ENCODE measurements at regions not wholly inside any gene's neighbourhood (a gene's known extent, or its start where the extent isn't known, plus 50 kb on each side); places are given as distances from the start of the nearest gene placed in this dataset.

- peak; percentile 46 for DNase-seq (ENCODE audit: low read depth)
Observed at GRCh38 chr2:10964052-10964790, 52.5 kb downstream of the KCNF1 start.

GRCh38 chr2:10965241-10965843 lies 53.6 kb downstream of the KCNF1 start:
- no peak for DNase-seq (ENCODE audit: low read depth)

DNA sequence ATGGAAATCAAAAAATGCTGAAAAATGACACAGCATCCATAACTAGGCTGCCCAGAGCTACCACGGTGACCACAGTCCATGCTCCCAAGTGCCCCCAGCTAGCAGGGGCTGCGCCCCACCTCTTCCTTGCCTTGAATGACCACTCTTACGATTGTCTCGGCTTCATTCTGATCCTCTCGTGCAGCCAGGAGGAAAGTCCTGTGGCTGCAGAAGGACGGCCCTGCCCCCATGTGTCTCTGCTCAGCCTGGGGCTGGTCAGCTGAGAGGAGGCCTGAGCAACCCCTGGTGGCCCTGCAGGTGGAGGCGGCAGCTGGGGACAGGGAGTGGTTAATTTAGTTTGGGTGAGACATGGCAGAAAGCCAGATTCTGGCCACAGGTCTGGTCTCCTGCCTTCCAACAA lies 54.3 kb downstream of the KCNF1 start:
- no peak for DNase-seq (ENCODE audit: low read depth)

- no peak for DNase-seq (ENCODE audit: low read depth)
Observed at GRCh38 chr2:10966741-10967140, 55.0 kb downstream of the KCNF1 start.

DNA sequence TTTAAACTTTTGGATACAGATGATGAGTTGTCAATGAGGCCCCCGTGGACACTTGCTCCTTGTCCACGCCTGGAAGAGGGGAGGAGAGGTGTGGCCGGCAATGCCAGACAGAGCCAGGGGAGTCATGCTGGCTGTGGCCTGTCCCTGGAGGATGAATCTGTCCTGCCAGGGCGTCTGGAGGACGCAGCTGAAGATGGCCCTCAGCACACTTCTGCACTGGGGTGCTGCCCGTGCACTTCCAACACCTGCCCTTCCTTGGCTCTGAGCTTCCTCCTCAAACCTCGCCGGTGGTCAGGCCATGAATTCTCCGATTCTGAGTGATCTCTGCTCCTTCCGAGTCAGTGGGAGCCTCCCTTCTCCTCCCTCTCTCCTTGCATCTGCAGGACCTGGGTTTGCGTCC lies 56.4 kb downstream of the KCNF1 start:
- DNase-seq (ENCODE audit: low read depth) = no peak

DNA sequence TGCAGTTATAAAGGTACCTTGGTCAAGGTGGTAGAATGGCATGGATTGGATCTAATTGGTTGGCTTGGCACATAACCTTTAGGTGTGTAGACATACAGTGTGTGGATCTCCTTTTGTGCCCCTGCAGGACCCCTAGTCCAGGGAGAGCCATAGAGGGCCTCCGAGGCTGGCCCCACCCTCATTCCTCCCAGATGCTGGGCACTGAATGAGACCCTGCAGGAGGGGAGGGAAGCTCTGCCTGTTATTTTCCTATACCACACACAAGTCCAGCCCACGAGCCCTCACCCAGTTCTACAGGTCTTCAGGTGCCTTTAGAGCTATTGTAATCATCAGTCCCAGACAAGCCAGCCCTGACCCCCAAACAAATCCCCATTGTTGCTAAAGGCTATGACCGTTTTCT lies 58.9 kb downstream of the KCNF1 start:
- no peak for DNase-seq (ENCODE audit: low read depth)

- no peak for DNase-seq (ENCODE audit: low read depth)
Observed at GRCh38 chr2:10971161-10971887, 59.6 kb downstream of the KCNF1 start.

DNA sequence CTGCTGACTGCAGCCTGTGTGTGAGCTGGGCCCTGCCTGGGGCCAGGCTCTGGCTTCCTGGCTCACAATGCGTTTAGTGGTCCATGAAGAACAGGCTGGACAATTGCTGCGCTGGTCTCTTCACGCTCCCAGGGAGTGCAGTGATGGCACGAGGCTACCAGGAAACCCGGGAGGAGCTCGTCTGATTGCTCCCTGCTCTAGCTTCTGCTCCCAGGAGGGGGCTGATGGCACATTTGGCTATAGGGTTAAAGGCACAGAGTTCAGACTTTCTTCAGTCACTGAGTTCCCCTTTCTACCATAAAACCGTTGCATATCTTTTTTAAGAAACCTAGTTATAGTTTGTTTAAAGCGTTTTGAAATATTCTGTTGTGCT lies 60.1 kb downstream of the KCNF1 start:
- no peak for DNase-seq (ENCODE audit: low read depth)

- no peak for DNase-seq (ENCODE audit: low read depth)
Observed at GRCh38 chr2:10972683-10973433, 61.1 kb downstream of the KCNF1 start.

DNA sequence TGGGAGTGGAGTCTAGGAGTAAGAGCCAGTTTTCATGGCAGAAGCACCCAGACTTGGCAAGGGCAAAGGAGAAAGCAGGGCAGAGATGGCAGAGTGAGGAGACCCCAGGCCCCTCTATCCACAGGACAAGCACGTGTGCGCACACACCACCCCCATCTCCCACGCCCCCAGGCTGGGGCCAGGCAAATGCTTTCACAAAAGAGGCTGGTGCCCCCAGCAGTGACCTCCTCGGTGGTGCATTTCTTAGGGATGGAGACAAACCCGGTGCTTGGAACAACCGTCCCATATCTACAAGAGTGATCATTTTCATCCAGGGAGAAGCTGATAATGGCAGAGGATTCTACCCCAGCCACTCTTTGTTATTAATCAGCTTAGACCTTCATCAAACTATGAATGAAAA lies 62.0 kb downstream of the KCNF1 start:
- DNase-seq (ENCODE audit: low read depth) = no peak

DNA sequence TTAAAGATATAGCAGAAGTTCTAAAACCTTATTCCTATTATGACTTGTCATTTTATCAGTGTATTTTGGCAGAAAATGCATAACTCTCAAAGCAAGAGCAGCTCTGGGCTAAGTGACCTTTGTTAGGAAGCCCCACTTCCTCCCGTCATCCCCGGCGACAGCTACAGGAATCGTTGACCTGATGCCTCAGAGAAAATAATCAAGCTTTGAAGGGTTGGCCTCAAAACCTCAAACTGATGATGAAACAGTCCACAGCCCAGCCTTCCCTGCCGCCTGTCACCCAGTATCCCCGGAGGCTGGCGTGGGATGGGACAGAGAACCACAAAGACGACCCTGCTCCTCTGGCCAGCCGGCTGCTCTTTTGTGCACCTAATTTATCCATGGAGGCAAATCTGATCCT lies 65.3 kb downstream of the KCNF1 start:
- peak; percentile 6 for DNase-seq (ENCODE audit: low read depth)

GRCh38 chr2:10977621-10978020 lies 65.9 kb downstream of the KCNF1 start:
- DNase-seq (ENCODE audit: low read depth) = no peak

DNA sequence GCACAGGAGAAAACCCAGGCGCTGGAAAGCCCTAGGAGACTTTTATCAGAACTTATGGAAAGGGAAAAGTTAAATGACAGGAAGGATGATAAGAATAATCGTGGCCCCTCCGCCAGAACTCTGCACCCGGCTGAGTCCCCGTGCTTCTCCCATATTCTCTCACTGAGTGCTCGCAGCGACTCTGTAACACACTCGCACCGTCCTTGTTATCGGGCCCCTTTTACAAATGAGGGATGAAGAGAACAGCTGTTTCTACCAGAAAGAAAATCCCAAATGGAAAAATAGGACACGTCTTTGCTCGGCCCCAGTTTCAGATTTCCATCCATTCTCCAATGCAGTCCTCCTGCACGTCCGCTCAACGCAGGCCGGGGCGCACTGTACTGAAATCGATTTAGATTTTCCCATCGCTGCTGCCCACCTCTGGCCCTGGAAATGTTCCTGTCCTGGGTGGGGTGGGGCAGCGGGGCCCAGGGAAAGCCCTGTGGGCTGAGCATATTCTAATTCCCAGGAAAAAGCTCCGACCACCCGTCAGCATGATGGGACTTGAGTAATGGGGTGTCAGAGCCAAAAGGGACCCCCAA lies 66.4 kb downstream of the KCNF1 start:
- no peak for DNase-seq (ENCODE audit: low read depth)

GRCh38 chr2:10980071-10980470 lies 68.3 kb downstream of the KCNF1 start:
- DNase-seq (ENCODE audit: low read depth) = no peak

DNA sequence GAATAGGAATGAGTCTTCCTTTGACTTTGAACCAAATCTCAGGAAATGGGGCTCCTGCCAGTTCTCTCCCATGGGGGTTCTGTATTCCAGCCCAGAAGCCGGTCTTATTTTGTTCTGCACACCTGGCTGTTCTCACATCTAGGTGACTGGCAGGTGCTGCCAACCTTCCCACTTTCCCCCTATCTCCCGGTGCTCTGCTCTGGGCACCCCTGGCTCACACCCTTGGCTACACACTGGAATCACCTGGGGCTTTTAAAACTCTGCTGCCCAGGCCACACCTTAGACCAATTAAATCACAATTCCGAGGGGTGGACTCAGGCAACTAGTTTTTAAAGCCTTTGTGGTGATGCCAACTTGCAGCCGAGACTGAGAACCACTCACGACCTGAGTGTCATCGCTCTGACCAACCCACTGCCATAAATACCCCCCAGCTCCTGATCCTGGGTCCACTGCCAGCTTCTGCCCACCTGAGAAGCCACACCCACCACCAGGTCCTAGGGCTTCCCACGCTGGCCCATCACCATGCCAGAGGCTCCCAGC lies 69.2 kb downstream of the KCNF1 start:
- no peak for DNase-seq (ENCODE audit: low read depth)

GRCh38 chr2:10981451-10981850 lies 69.7 kb downstream of the KCNF1 start:
- DNase-seq (ENCODE audit: low read depth) = no peak

GRCh38 chr2:10981941-10982431 lies 70.3 kb downstream of the KCNF1 start:
- DNase-seq (ENCODE audit: low read depth) = no peak

GRCh38 chr2:10982931-10983701 lies 71.4 kb downstream of the KCNF1 start:
- peak; percentile 2 for DNase-seq (ENCODE audit: low read depth)

DNA sequence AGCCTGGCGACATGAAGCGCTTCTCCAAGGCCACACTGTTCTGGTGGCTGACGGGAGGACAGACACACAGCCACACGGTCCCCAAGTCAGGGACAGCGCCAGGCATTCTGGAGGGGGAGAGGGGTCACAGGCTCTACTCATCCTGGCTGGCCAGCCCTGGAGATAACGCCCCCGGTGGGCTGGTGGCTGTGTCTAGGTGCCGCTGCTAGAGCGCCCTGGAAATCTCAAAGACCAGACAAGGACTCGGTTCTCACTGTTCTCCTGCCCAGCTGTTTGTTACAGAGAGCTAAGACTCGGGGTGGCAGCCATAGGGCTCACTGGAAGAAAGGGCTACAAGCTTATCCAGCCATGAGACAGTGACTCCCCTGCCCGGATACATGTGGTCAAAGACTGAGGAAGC lies 72.0 kb downstream of the KCNF1 start:
- DNase-seq (ENCODE audit: low read depth) = no peak

DNA sequence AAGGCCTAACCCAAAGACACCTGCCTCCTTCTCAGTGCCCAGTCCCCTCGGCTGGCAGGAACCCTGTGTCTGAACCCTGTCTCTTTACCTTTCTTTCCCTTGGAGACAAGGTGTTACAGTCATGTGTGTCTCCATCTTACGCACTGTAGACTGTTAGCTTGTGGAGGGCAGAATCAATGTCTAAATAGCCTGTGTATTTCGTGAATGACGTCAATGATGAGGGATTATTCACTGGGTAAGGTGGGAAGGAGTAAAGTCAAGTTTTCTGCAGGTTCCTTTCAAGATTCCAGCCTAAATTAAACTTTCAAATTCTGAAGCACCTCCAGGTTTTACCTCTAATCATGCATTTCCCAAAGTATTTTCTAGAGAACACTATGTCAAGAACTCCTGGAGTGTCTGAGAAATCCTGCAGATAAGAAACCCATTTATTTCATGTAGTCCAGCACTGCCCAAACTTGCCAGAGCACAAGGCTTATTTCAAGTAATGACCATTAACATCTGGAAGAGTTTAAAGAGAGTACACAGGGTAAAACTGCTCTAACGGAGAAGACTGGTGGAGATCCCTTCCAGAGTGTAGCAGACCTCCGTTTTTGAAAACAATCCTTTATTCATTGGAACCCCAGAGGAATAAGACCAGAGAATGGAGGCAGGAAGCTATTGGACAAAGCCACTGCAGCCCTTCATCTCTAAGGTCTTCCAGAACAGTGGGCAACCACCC lies 72.8 kb downstream of the KCNF1 start:
- no peak for DNase-seq (ENCODE audit: low read depth)

Data from EH (cell line).